Tibial nerve (tissue), 3 donors: ENCODE measurements at regions not wholly inside any gene's neighbourhood (a gene's known extent, or its start where the extent isn't known, plus 50 kb on each side); places are given as distances from the start of the nearest gene placed in this dataset.

Experiments
- CTCF ChIP-seq, 5 experiments: fragments of 200-600 bp in 3 of 5; fragments of 450-650 bp in 2 of 5; sonication (generic) in 3 of 5; IDR thresholded peaks; one replicate each; pipeline ENCODE4 v1.5.1; 2016 to 2019; ENCODE audit warnings: antibody characterized with exemption in 5 of 5, mild to moderate bottlenecking in 3 of 5, moderate library complexity in 2 of 5
- POLR2A ChIP-seq, 2 donors: fragments of 450-650 bp; IDR thresholded peaks; one replicate each; pipeline ENCODE4 v1.6.1; 2017; ENCODE audit warnings: antibody characterized with exemption in 2 of 2, mild to moderate bottlenecking in 2 of 2, moderate library complexity in 2 of 2

GRCh38 chr17:14903854-14904253 lies 361.3 kb downstream of the PMP22 start:
- no peak for TF ChIP-seq CTCF (IDR thresholded peaks at IDR 0.05)
- TF ChIP-seq POLR2A (IDR thresholded peaks at IDR 0.05) = no peak
